ENCODE measurements at regions not wholly inside any gene's neighbourhood (a gene's known extent, or its start where the extent isn't known, plus 50 kb on each side); places are given as distances from the start of the nearest gene placed in this dataset.

GRCh38 chr3:4150816-4151215 is 152.4 kb upstream of the SETMAR start:
- BruUV-seq (replicated peaks) = no TSS peak
- Histone ChIP-seq H3K18ac (ENCODE audit: low read depth, low read length) (no peak overlapping the region), H4K8ac (ENCODE audit: low read depth in 2 of 2, low read length in 2 of 2) (no peak overlapping the region), H2BK120ac (ENCODE audit: low read depth, low read length) (no peak overlapping the region), H3K23ac (ENCODE audit: low read depth, low read length) (no peak overlapping the region), H3K56ac (ENCODE audit: extremely low read depth, insufficient read depth, low read length) (no peak overlapping the region), H3K9me1 (ENCODE audit: insufficient read depth, low read length) (no peaks in the 10 kb centered on the region), H3K4me1 (ENCODE audit: control insufficient read depth, insufficient read depth, low read length) (no peaks in the 10 kb centered on the region), H2BK5ac (ENCODE audit: low read depth, low read length, poor library complexity, severe bottlenecking) (no peak overlapping the region), H2BK20ac (ENCODE audit: low read depth, low read length) (no peak overlapping the region), H3K27me3 (ENCODE audit: control insufficient read depth, insufficient read depth, low read length) (no peaks in the 10 kb centered on the region), H3K9me3 (ENCODE audit: control insufficient read depth, insufficient read depth, low read length) (peaks cover 20% of the 10 kb centered on the region), H4K91ac (ENCODE audit: insufficient read depth, low read depth, low read length) (no peak overlapping the region), H2AK9ac (replicated peaks; ENCODE audit: low read depth, low read length, poor library complexity) (no peak overlapping the region), H3K4ac (ENCODE audit: low read depth, low read length) (no peak overlapping the region), H4K20me1 (ENCODE audit: insufficient read depth, low read length) (no peaks in the 10 kb centered on the region), H3K27ac (ENCODE audit: insufficient read depth, low read length) (no peak overlapping the region), H4K5ac (ENCODE audit: low read depth, low read length) (no peak overlapping the region), H3K4me2 (ENCODE audit: low read depth, low read length) (no peak overlapping the region), H2BK15ac (ENCODE audit: low read depth, low read length) (no peak overlapping the region), H2AFZ (replicated peaks; ENCODE audit: low read length, poor library complexity) (no peak overlapping the region), H3K9ac (ENCODE audit: low read depth, low read length) (no peak overlapping the region), H2AK5ac (ENCODE audit: low read depth, low read length) (no peak overlapping the region), H3K14ac (replicated peaks; ENCODE audit: low read depth, low read length) (no peak overlapping the region), H3K79me1 (ENCODE audit: low read depth in 1 of 2, low read length in 2 of 2) (no peaks in the 10 kb centered on the region), H3K4me3 (ENCODE audit: insufficient read depth, low read depth, low read length) (no peak overlapping the region), H3K36me3 (ENCODE audit: control insufficient read depth, insufficient read depth, low read length) (no peaks in the 10 kb centered on the region)
- ATAC-seq (ENCODE audit: low read depth) = no peak
- CTCF ChIA-PET = no interaction called here
- POLR2A ChIA-PET (ENCODE audit: unreplicated experiment) = no interaction called here
- dilution Hi-C loops (cut with HindIII; ENCODE audit: low sequenced_read_pairs, unreplicated experiment) (no loop called here), in situ Hi-C loops (cut with MboI; ENCODE audit: low sequenced_read_pairs) (no loop called here), intact Hi-C loops (cut with micrococcal nuclease) (no loop called here)
- no peak for DNase-seq
- no peak for TF ChIP-seq NFE2L2 (IDR thresholded peaks at IDR 0.05; ENCODE audit: low read depth, low read length)
- no peak for TF ChIP-seq USF2 (IDR thresholded peaks at IDR 0.05; ENCODE audit: low read depth, low read length)
- no peak for TF ChIP-seq ELK1 (IDR thresholded peaks at IDR 0.05; ENCODE audit: borderline replicate concordance, low read depth, low read length)
- TF ChIP-seq MAFK (IDR thresholded peaks at IDR 0.05; ENCODE audit: low read depth, low read length) = no peak
- TF ChIP-seq RAD21 (IDR thresholded peaks at IDR 0.05; ENCODE audit: low read length) = no peak
- no peak for TF ChIP-seq CTCF (conservative IDR thresholded peaks at IDR 0.05; ENCODE audit: low read depth, low read length)
- TF ChIP-seq RCOR1 (IDR thresholded peaks at IDR 0.05; ENCODE audit: insufficient replicate concordance, low read length) = no peak
- TF ChIP-seq CEBPB (IDR thresholded peaks at IDR 0.05; ENCODE audit: low read depth, low read length) = no peak
- WGBS, 2 experiments (ENCODE audit: extremely low coverage in 2 of 2, insufficient read length in 1 of 2) = no CpG with 5 or more reads among the region's 5 CpGs

All from IMR-90 (cell line).